Activated CD8-positive, alpha-beta memory T cell treated with anti-CD3 and anti-CD28 coated beads for 48 hours (primary cell): ENCODE measurements at regions not wholly inside any gene's neighbourhood (a gene's known extent, or its start where the extent isn't known, plus 50 kb on each side); places are given as distances from the start of the nearest gene placed in this dataset.

Source experiments
- DNase-seq, 3 experiments: peaks; one replicate each; pipeline ENCODE4 v3.0.0-alpha.2; 2020; ENCODE audit warnings: low read depth in 2 of 3, low spot score in 2 of 3

DNA sequence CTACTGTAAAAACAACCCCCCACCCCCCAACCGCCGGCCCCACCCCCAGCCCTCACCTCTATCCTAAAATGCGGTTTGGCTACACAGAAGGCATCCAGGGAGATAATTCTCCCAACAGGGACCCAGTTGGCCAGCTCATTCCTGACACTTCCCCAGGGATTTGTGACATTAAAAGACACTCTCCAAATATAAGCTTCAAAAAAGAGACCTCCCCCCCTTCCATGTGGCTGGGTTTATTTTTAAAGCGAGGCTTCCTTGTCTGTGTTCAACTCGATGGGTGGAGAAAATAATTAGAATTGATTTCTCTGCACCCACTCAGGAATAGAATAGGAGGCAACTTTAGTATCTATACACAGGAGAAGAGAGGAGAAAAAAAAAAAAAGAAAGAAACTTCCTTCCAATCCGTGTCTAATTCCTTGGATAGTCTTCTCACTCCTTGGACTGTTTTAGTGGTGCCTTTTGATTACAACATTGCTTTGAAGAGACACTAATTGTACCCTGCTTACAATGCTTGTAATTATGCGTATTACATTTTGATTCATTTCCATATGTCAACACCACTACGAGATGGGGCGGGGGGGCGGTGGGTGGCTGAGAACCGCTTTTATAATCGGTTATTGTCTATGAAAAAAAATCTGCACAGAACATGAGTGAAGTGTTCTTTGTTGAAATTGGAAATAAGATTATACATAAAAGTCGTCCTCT lies 500.4 kb downstream of the MIAT start:
- DNase-seq, result no peak

DNA sequence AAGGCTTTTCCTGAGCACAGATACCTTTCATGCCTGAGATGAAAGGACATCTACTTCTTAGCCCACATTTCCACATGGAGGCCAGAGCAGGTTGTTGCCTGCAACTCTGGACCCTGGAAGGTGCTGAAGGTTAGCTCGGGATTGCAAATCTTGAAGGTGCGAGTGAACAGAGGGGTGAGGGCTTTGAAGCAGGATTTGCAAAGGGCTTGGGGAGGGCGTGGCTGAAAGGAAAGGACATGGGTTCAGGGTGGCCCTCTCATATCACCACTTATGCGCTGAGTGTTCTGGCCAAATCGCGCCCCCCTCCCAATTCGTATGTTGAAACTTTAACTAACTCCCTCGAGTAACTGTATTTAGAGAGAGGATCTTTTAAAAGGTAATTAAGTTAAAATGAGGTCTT lies 501.6 kb downstream of the MIAT start:
- no peak for DNase-seq

DNA sequence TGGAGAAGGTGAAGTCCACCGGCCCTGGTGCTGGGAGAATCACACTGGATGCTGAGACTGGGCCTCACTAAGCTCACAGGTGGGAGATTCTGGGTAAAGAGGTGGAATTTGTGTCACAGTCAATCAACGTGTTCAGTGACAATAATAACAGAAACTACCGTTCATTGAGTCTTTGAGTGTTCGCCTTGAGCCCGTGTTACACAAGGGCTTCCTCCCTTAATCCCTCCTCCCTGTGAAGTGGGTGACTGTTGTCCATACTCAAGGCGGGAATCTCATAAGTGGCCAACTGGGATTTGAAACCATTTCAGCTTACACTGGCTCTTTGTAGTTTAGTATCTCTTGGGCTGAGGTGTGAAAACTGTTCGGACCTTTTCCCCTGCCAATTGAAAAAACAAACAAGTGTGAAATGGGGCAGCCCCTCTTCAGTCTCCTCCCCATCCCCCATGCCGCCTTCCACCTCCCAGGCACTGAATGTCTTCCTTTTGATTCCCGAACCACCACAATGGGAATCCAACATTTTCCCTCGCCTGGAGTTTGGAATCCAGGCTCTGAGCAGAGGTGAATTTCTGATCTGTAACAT lies 502.4 kb downstream of the MIAT start:
- DNase-seq, result no peak

DNA sequence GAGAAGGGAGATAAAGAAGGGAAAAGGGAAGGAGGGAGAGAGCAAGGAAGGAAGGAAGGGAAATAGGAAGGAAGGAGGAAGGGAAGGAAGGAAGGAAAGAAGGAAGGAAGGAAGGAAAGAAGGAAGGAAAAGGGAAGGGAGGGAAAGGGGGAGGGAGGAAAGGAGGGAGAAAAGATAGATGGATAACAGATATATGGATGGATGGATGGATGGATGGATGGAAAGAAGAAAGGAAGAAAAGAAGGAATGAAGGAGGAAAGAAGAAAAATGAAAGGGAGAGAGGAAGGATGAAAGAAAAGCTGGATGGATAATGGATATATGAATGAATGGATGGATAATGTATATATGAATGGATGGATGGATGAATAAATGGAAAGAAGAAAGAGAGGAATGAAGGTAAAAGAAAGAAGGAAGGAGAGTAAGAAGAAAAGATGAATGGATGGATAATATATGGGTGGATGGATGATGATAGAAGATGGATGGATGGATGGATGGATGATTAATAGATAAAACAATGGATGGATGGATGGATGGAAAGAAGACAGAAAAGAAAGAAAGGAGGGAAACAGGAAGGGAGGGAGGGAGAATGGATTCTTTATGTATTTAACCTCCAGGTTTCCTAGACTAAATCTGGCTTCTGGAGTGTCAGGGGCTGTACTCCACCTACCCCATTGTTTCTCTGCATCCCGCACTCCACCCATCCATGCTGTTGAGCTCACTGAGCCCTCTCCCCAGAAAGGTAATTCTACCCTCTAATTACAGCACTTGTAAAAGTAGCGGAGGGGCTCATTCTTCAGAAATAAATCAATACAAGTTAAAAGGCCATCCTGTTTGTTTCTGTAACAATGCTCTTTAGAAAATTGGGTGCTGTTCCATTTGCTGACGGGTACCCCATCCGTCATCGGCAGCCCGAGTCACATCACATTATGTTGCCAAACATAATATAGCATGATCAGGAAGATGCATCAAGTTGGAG lies 506.1 kb downstream of the MIAT start:
- DNase-seq, result no peak

DNA sequence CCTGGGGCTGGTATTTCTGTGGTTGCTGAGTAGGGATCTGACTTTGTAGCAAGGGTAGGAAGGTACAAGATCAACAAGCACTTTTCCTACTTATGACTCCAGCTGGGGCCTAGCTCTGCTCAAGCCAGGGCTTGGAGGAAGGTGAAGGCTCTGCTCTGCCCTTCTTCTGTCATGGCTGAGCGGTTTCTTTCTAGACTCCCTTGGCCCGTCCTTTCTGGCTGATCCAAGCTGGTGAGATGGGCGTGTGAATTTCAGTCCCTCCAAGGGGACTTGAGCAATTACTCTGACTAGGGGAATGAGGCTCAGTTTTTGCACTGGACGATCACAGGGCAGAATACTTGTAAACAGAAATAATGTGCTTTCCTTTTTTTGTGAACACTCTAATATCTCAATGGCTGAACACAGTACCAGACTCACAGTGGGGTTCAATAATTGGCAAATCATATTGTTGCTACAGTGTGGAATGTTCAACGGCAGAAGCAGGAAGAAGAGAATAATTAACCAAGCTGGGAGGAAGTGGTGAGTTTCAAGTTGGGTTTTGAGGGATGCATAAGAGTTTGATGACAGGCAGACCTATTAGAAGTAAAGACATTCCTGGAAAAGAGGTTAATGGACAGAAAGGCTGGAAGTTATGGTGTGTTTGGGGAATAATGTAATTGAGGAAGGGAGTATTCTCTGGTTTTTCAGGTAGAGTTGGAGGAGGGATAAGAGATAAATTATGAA lies 507.6 kb downstream of the MIAT start:
- no peak for DNase-seq

DNA sequence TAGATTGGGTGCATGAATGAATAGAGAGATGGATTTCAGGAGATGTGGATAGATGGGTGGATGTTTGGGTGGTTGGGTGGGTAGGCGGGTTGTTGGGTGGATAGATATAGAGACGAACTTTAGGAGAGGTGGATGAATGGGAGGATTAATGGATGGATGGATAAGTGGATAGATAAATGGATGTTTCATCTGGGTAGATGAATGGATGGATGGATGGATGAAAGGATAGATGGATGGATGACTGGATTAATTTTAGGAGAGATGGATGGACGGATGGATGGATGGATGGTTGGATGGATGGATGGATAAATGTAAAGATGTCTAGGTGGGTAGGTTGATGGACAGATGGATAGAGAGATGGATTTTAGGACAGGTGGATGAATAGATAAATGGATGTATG lies 511.3 kb downstream of the MIAT start:
- no peak for DNase-seq

DNA sequence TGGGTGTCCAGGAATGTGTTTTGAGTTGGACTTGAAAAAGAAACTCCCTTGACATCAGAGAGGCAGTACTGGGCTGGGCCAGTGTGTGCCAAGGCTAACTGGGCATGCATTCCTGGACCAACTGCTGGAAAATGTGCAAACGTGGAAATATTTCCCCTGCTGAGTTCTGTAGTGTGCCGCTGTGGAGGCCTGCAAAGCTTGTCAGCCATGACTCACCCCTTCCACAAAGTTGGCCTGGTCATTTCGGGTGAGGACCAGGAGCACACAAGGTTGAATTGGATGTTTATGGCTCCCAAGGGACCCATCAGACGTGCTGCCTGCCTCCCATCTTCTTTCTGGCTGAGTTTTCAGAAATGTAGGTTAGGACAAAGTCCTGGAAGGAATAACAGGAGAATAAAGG lies 513.1 kb downstream of the MIAT start:
- no peak for DNase-seq

DNA sequence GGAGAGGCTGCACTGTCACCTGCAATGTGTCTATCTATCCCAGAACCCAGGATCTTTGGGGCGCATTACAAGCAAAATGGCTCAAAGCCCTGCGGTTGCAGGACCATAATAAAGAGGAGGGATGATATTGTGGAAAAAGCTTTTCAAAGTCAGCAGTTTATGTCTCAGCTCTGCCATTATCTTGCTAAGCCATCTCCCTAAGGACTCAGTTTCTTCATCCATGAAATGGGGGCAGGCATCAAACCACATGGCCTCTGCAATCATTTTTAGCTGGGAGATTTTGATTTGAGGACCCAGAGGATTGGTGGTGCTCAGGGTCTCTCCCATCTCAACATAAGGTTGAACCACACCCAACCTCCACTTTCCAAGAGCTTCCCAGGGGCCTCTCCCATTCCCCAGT lies 513.8 kb downstream of the MIAT start:
- DNase-seq, result no peak

DNA sequence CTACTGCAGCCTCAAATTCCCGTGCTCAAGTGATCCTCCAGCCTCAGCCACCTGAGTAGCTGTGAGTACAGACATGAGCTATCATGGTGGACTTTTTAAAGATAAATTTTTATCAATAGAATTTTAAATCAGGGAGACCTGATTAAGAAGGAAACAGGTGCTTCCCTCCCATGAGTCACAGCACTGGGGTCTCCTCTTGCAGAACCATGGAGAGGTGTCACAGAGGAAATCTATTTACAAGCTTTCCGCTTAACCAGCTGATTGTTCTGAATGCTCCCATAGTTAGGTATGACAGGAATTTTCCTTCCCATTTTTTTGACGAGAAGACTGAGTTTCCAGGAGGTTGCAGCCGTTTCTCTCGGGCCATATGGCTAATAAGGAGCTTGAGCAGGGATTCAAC lies 516.1 kb downstream of the MIAT start:
- no peak for DNase-seq

DNA sequence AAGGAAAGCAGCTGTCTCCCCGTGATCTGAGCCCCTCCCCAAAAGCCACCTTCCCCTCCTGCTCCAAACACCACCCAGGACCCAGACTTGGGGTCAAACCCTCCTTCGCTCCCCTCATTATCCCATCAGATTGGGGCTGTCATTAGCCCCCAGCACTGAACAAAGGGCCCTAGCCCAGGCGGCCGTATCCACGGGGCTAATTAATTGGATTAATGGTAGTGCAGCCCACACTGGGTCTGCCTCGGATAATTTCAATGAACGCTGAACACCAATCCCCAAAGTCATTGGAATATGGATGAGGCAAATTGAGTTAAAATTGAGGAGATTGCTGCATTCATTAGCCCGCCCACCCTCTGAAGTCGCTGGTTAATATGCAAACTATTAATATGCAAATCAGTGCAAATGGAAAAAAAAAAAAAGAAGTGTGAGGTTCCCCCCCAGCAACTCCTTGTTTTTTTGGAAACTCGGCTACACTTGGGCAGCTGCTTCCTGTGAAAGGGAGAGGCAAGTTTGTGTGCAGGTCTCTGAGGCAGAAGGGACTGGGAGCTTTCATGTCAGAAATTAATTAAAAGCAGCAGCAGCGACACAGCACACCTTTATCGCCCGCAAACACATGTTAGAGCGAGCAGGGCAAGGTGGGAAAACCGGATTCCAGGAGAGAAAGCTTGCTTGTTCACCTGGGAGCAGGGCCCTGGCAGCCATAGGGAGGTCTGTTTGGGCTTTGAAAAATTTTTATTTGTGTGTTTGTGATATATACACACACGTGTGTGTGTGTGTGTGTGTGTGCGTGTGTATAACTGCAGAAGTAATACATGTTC lies 517.8 kb downstream of the MIAT start:
- DNase-seq, result no peak

DNA sequence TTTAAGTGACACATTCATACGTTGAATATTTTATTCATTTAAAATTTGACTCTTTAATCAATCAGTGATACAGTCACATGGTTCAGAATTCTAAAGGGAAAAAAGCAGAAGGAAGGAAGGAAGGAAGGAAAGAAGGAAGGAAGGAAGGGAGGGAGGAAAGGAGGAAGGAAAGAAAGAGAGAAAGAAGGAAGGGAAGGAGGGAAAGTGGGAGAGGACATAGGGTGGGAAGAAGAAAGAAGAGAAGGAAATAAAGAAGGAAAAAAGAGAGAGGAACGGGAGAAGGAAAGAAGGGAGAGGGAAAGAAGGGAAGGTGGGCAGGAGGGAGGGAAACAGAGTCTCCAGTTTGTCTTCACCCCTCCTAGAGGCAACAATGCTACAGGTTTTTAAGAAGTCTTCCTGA lies 518.6 kb downstream of the MIAT start:
- no peak for DNase-seq

DNA sequence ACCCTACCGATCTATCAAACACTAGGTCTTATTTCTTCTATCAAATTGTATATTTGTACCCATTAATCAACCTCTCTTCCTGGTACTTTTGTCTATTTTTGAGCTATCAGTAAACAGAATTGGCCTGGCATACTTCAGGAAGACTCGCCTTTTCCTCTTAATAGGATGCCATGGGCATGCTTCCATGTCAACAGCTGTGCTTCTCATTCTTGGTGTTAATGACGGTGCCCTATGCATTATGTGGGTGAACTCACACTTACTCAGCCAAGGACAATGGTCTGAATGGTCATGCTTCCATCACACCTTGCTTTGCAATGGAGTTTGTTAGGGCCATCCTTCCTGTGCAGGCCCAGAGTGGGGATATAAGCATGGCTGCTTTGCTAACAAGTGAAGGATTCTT lies 521.8 kb downstream of the MIAT start:
- no peak for DNase-seq

DNA sequence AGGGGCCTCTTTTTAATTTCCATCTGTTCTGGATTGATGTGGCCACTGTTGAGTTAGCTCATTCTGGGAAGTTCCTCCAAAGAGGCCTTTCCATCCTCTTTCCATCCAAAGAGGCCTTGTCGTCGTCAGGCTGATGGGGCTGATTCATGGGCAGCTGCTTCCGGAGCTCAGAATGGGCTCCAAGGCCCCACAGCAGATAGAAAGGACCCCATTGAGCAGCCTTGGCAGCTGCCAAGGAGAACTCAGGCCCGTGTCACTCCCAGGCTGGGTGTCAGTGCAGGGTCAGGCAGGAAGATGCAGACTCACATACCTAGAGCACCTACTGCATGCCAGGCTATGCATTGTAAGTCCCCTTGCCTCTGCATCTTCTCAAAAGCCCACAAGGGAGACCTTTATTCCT lies 524.1 kb downstream of the MIAT start:
- no peak for DNase-seq

DNA sequence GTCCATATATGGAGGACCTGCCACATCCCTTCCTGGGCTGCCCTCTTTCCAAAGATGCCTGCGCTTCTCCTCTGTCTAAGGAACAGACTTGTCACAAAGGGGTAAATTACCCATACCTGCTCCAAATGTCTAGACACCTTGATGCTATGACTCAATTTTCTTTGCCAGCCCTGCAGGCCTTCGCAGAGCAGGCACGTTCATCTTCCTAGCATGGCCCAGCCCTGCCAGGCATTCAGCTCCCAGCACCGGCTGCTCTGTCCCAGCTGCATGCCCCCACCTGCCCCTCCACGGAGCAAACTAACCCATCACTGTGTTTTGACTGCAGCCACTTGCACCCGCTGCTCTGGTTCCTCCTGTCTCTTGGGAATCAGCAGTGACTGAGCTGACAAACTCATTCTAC lies 526.1 kb downstream of the MIAT start:
- DNase-seq, result no peak

DNA sequence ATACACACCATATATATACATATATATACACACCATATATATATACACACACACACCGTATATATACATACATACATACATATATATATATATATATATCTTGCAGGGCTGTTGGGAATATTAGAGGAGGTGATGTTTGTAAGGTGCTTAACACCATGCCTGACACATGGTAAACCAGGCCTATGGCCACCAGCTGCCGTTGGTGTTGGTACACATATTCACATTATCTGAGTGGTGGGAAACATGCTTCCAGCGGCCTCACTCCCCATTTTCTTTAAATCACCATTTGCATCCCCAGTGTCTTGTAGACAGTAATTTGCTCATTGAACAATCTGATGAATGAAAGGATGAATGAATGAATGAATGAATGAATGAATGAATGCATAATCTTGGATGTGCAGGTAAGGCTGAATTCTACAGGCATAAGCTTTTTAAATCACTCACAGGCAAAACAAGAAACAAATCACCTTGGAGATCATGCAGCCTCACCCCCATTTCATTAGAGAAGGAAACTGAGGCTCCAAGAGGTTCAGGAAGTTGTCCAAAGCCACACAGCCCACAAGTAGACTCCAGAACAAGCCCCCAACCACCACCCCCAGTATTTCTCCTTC lies 527.8 kb downstream of the MIAT start:
- DNase-seq, result no peak

DNA sequence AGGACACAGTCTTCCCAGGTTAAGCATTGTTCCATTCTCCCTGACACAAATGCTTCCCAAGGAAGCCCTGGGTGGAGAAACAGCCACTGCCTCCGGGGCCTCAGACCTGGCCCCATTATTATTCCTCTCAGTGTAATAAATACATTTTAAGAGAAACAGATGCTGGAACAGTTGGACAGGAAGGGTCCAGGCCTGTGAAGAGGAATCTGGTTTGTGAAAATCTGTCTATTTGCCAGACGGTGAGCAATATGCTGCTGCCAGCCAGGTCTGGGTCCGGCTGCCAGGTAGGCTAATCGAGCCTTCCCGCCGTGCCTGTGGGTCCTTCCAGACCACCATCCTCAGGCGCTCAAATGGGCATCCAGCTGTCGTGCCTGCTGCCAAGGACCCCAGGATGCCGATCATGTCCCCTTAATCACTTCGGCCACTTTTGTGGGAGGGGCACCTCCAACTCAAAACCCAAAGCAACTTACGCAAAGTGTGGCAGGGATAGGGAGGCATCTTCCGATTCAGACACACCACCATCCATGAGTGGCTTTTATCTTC lies 528.4 kb downstream of the MIAT start:
- no peak for DNase-seq

DNA sequence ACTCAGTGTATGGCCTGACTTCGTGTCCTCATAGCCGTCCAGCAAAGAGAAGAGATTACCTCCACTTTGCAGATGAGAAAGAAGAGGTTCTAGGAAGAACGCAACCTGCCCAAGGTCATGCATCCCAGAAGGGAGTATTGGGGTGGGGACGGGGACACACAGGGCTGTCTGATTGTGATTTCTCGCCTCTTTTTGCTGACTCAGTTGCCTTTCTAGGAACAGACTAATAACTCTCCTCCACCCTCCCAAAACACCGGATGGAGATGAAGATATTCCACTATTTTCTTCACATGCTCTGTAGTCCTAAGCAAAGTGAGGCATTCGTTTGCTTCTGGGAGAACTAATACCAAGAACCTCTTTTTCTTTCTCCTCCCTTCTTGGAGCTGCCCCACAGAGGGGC lies 529.3 kb downstream of the MIAT start:
- DNase-seq, result no peak

DNA sequence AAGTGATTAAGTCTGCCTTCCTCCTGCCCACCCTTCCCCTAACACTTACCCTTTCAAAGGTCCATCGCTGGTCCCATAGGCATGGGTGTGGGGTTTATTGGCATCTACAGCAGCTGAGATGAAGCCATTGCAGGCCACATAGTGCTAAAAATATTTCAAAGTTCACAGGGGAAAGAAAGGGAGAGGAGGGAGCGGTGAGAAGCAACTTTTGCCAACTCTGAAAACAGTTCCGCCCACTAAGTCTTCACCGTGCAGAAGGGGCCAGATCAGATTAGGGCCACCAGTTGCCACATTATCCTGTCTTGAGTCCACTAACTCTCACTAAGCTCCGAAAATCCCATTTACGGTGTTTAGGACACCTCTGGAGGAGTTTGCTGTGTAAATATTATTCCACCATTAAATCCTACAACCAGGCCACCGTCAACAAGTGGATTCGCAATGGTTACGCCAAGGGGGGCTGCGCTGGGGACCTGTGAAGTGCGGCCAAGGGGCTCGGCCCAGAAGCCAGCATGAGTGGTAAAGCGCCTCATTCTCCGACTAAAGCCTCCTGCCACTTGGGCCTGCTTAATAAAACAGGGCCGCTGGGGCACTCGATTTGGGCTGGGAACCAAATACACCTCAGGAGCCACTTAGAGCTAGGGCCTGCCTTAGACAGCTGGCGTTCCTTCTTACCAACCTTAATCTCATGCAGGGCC lies 534.9 kb downstream of the MIAT start:
- DNase-seq, result no peak

DNA sequence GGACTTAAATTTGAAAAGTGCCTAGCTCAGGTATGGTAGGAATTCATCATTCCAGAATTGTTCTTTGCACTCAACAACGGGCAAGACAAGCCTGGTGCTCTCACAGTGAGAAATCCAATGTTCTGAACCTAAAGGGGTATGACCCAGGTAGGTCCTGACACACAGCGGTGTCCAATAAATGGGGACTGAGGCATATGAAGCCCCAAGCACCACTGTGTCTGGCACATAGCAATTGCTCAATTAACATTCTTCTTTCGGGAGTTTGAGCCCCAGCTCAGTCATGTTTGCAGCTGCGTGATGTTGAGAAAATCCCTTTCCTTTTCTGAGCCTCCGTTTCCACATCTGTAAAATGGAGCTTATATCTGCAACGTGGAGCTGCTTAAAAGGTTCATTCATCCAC lies 535.8 kb downstream of the MIAT start:
- no peak for DNase-seq
